Activated naive CD8-positive, alpha-beta T cell treated with anti-CD3 and anti-CD28 coated beads for 36 hours (primary cell): ENCODE measurements at regions not wholly inside any gene's neighbourhood (a gene's known extent, or its start where the extent isn't known, plus 50 kb on each side); places are given as distances from the start of the nearest gene placed in this dataset.
A peak's percentile ranks its signal among the peaks of the same experiment; 100 is the strongest.
"Not testable (repeated sequence)": the region's sequence is repeated elsewhere in the genome, so short reads cannot be mapped to it uniquely, and the experiment has no call there.

Experiments used
- DNase-seq: peaks from one replicate; pipeline ENCODE4 v3.0.0; 2021
- H3K27ac Mint-ChIP-seq: one replicate; pipeline ENCODE4 v1.8.0; 2022; ENCODE audit warnings: mild to moderate bottlenecking, moderate library complexity, mixed read lengths
- H3K27me3 Mint-ChIP-seq: one replicate; pipeline ENCODE4 v1.8.0; 2022; ENCODE audit warnings: mild to moderate bottlenecking, mixed read lengths
- H3K36me3 Mint-ChIP-seq: one replicate; pipeline ENCODE4 v1.8.0; 2021; ENCODE audit warnings: mild to moderate bottlenecking, mixed read lengths
- H3K4me1 Mint-ChIP-seq: one replicate; pipeline ENCODE4 v1.8.0; 2021; ENCODE audit warnings: mixed read lengths
- H3K4me3 Mint-ChIP-seq: one replicate; pipeline ENCODE4 v1.8.0; 2022; ENCODE audit warnings: mild to moderate bottlenecking, moderate library complexity, mixed read lengths
- H3K9me3 Mint-ChIP-seq: one replicate; pipeline ENCODE4 v1.8.0; 2022; ENCODE audit warnings: mixed read lengths

DNA sequence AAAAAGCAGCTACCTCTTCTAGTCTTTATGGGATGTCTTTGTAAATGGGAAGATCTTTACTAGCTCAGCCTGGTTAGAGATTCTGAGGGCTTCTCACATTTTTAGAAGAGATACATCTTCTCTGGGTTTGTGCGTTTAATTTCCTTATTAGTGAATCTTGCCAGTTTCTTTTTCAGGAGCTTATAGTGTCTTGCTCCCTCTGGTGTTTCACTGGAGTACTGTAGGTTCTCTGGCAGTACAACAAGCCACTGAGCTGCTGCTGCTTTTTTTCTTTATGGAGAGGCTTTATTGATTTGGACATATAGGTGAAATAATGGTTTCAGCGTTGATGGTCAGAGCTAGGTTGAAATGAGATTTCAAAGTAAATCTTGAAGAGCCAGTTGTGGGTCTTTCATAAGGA lies 82.9 kb downstream of the LAS1L start:
- no peaks in the 10 kb centered on the region for H3K4me1 Mint-ChIP-seq
- H3K9me3 Mint-ChIP-seq = peaks cover 3% of the 10 kb centered on the region
- no peak for DNase-seq
- peaks cover 3% of the 10 kb centered on the region for H3K36me3 Mint-ChIP-seq
- H3K27ac Mint-ChIP-seq = no peak overlapping the region
- no peaks in the 10 kb centered on the region for H3K27me3 Mint-ChIP-seq
- no peak overlapping the region for H3K4me3 Mint-ChIP-seq

DNA sequence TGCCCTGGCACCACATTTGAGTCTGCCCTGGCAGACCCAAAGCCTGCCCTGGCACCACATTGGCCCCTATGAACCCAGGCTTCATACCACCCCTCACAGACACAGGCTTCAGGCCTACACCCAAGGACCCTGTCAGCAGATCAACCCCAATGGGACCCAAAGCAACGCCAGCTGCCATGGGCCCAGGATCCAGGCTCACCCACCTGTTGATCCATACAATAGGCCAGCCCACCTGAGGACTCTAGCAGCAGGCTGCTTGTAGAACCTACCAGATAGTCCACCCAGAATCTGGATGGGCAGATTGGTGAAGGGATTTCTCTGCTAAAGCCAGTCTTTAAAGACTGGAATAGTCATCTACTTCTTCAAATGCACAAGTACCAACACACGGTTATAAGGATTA lies 114.4 kb downstream of the LAS1L start:
- Mint-ChIP-seq H3K9me3 (peaks cover 8% of the 10 kb centered on the region), H3K27ac (no peak overlapping the region), H3K36me3 (peaks cover 3% of the 10 kb centered on the region), H3K4me1 (no peaks in the 10 kb centered on the region), H3K27me3 (no peaks in the 10 kb centered on the region), H3K4me3 (no peak overlapping the region)
- DNase-seq = no peak

DNA sequence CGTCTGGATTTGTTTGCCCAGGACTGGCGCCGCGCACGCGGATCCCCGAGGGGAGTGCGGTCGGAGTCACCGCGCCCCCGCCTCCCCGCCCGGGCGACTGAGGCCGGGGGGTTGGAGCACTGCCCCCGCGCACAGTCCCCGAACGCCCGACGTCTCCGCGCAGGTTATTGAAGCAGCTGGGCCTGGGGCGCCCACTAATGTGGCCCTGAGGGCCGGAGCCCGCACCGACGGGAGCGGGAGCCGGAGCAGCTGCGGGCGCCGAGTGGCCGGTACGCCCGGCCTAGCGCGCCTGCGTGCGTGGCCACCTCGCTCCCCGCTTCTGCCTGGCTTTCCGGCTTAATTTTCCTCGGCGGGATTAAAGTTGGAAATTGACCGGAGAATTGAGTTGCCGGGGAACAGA lies 126.9 kb downstream of the LAS1L start:
- not testable (repeated sequence) for H3K9me3 Mint-ChIP-seq, H3K36me3 Mint-ChIP-seq, H3K4me1 Mint-ChIP-seq, DNase-seq, H3K27ac Mint-ChIP-seq, H3K4me3 Mint-ChIP-seq
- H3K27me3 Mint-ChIP-seq = peaks cover 26% of the 10 kb centered on the region

DNA sequence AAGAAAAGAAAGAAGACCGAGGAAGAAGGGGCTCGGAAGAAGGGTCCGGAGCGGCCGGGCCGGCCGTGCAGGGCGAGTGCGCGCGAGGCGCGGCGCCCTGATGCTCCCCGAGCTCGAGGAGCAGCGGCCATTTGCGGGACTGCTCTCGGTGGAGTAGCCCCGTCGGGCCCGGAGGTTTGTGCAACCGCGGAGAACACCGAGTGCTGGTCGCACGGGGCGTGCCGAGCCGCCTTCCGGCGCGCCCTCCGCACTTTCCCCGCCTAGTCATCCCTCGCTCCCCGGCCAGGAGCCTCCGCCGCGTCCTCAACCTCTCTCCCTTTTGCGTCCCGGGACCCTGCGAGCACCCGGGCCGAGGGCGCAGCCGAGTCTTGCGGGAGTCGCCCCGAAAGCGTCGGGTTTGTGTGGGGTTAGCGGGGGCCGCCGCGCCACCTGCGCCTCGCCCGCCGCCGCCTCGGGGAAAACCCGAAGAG lies 127.4 kb downstream of the LAS1L start:
- H3K27me3 Mint-ChIP-seq = peaks cover 26% of the 10 kb centered on the region
- peak; percentile 27 for DNase-seq
- peaks cover 1% of the 10 kb centered on the region for H3K9me3 Mint-ChIP-seq
- H3K36me3 Mint-ChIP-seq = peaks cover 4% of the 10 kb centered on the region
- H3K4me3 Mint-ChIP-seq = peak overlapping the region; percentile 78
- no peaks in the 10 kb centered on the region for H3K4me1 Mint-ChIP-seq
- no peak overlapping the region for H3K27ac Mint-ChIP-seq

DNA sequence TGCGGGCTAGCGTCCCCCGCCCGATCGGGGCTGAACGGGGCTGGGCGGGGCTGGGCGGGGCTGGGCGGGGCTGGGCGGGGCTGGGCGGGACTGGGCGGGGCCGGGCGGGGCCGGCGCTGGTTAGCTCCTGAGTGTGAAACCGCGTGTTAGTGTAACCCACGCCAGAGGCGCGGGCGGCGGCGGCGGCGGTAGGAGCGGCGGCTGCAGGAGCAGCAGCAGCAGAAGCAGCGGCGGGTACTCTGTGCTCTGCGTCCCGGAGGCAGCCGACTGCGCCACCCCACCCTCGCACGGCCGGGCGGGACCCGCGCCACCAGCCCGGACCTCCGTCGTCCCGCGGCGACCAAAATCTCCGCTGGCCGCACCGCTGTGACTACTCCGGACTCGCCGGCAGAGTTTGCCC lies 128.1 kb downstream of the LAS1L start:
- H3K9me3 Mint-ChIP-seq = peaks cover 1% of the 10 kb centered on the region
- H3K27ac Mint-ChIP-seq = no peak overlapping the region
- peak overlapping the region; percentile 78 for H3K4me3 Mint-ChIP-seq
- no peaks in the 10 kb centered on the region for H3K4me1 Mint-ChIP-seq
- DNase-seq = peak; percentile 56
- H3K36me3 Mint-ChIP-seq = peaks cover 5% of the 10 kb centered on the region
- peaks cover 26% of the 10 kb centered on the region for H3K27me3 Mint-ChIP-seq

DNA sequence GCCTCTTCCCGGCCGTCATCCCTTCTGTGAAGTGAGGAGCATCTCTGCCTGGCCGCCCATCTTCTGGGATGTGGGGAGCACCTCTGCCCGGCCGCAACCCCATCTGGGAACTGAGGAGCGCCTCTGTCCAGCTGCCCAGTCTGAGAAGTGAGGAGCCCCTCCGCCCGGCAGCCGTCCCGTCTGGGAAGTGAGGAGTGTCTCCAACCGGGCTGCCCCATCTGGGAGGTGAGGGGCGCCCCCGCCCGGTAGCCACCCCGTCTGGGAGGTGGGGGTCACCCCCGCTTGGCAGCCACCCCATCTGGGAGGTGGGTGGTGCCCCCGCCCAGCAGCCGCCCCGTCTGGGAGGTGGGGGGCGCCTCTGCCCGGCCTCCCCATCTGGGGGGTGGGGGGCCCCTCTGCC lies 142.3 kb downstream of the LAS1L start:
- no peak for DNase-seq
- Mint-ChIP-seq H3K4me1 (no peaks in the 10 kb centered on the region), H3K36me3 (peaks cover 35% of the 10 kb centered on the region), H3K27ac (no peak overlapping the region), H3K27me3 (peaks cover 4% of the 10 kb centered on the region), H3K4me3 (no peak overlapping the region), H3K9me3 (peaks cover 16% of the 10 kb centered on the region)

DNA sequence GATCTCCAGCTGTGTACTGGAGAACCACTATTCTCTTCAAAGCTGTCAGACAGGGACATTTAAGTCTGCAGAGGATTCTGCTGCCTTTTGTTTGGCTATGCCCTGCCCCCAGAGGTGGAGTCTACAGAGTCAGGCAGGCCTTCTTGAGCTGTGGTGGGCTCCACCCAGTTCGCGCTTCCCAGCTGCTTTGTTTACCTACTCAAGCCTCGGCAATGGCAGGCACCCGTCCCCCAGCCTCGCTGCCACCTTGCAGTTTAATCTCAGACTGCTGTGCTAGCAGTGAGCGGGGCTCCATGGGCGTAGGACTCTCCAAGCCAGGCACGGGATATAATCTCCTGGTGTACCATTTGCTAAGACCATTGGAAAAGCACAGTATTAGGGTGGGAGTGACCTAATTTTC lies 145.5 kb downstream of the LAS1L start:
- H3K27ac Mint-ChIP-seq, H3K27me3 Mint-ChIP-seq, DNase-seq, H3K4me3 Mint-ChIP-seq, H3K4me1 Mint-ChIP-seq: not testable (repeated sequence)
- peaks cover 28% of the 10 kb centered on the region for H3K36me3 Mint-ChIP-seq
- peaks cover 23% of the 10 kb centered on the region for H3K9me3 Mint-ChIP-seq
